A204.1 (cell line): ENCODE measurements at regions not wholly inside any gene's neighbourhood (a gene's known extent, or its start where the extent isn't known, plus 50 kb on each side); places are given as distances from the start of the nearest gene placed in this dataset.

ENCODE experiments used
- FAIRE-seq: peaks from 2 replicates; lab custom pipeline; 2012; peaks lifted over from hg19 to GRCh38; lab: Jason Lieb, UNC

DNA sequence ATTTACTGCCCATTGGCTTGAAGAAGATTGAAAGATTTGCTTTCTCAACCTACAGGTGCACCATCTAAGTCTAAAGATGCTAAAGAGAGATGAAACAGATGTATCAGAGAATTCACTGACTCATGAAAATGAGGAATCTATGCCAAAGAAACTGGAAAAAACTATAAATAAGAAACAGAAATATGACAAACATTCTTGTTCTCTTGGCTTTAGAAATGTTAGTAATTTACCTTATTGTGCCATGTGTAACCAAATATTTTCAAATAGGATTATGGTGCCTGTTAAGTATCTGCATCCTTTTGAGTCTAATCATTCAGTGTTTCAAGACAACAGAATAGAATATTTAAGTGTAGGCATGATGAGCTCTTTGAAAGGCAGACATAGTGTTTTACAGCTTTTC is 271.5 kb downstream of the MEX3B start:
- FAIRE-seq: no peak

DNA sequence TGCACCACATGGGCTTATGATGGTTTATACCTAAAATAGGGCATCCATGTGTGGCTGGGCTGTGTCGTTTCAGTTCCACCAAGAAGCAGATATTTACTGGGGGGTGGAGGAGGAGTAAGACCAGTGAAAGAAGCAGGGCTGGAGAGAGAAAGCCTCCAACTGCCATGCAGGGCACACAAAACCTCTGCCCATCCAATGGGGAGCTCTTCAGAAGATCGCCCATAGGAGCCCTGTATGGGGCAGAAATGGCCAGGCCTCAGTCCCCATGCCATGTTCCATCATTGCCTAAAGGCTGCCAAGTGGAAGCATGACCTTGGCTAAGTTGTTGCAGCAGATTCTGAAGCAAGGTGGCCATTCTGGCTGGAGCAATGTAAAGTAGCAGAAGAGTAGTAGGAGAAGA is 277.0 kb downstream of the MEX3B start:
- no peak for FAIRE-seq

DNA sequence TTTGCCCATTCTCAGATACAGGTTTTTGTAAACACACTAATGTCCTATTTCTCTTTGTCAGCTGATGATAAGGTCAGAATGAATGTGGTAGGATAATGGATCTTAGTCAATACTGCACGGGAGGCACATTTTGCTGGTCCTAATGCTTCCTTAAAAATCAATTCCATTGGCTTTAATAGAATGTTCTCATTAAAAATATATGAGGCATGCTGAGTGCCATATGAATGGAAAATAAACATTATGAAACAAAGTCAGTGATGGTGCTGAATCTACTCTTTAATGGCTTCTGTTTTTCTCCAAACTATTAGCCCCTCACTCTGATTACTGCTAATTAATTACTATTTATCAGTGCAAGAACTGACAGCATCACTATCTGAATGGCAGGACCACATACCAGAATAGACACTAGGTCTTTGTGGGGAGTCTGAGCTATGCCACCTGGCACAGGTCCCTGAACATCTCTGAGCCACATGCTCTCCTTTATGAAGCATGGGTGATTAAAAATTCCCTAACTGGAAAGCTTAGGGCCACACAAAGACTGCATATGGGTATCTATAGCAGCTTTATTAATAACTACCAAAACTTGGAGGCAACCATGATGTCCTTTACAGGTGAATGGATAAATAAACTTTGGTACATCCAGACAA is 278.9 kb downstream of the MEX3B start:
- FAIRE-seq: no peak

DNA sequence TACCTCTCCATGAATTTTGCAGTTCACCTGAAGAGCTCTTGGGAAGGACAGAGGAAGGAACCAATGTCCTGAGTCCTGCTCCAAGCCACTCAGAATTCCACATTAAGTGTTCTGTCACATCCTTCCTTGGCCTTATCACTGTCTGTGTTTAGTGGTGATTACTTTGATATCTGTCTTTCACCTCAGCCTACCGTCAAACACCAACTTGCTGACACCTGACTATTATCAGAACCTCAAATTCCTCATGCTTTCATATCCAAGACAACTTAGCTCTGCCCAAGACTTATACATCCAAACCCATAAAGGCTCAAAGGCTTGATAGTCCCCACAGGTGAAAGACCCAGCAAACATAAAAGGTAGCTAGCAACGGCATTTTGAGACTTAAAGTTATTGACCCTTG is 280.0 kb downstream of the MEX3B start:
- FAIRE-seq: no peak

DNA sequence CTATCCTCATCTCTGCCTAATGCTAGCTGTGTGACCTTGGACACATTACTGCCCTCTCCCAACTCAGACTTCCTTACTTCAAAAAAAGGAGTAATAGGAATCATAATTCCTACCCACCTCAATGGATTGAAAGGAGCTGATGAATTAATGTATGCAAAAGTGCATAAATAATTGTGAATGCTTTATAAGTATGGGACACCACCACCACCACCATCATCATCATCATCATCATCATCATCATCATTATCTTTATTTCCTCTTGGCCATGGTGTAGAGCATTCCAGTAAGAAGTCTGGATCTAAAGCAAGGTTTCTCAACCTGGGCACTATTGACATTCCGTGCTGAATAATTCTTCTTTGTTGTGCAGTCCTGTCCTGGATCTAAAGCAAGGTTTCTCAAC is 282.5 kb downstream of the MEX3B start:
- FAIRE-seq: no peak

DNA sequence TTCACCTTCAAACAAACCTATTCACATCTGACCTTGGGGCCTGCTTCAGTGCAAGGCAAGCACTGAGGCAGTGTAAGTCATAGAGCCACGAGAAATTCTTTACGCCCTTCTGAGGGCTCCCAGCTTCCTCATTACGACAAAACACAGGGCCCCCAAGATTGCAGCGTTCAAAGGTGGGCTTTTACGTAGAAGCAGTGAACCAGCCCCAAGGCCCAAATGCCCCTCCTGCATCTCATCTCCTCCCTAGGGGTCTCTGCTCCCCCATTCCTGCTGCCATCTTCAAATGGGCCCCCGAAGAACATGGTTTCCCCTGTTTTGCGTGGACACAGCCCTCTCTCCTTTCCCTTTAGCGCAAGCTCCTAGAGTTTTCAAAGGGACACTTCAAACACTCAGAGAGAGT is 285.1 kb downstream of the MEX3B start:
- FAIRE-seq: no peak

DNA sequence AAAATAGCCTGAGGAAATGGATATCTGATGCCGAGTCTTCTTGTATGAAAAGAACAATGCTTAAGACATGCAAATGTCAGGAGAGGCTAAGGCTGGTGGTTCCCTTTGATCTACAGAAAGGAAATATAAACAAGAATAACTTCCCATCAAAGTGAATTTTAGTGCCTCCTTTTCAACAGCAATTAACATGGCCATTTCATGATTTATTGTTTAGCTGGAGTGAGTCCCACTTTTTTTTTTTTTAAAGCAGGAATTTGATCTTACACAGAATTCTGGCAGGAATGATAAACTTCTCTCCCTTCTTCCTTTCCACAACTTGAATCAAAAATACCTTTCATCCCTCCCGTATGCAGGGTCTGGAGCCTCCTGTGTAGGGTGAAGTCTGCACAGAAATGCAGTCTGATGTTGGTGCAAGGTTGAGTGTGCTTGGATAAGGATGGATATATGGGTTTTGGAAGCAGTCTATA is 287.0 kb downstream of the MEX3B start:
- no peak for FAIRE-seq

DNA sequence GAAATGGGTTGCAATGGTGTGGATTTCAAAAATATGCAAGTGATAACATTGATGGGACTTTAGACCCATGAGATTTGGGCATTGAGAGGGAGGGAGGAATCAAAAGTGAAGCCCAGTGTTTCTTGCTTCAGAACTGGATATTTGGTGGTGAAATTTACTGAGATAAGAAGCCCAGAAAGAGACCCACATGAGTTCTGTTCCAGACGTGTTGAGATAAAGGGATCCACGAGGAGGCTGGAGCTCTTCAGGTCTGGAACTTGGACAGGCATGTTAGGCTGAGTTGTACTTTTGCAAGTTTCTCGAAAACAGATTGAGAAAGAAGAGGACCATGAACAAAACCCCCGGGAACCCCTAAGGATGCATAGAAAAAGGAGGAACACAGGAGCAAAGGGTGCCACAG is 290.2 kb downstream of the MEX3B start:
- no peak for FAIRE-seq

DNA sequence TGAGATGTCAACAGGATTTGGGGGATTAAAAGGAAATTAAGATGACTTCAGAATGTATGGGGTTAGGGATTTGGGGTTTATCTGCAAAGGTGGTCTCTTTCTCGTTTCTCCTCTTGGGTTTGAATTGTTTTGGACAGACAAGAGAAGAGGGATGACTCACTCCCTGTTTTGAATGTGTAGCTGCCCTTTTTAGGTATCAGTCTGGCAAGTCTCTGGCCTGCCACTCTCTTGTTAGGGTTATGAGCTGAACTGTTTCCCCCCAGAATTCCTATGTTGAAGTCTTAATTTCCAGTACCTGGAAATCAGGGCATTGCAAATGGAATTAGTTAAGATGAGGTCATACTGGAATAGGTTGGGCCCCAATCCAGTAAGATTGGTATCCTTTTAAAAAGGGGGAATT is 291.7 kb downstream of the MEX3B start:
- FAIRE-seq: no peak

DNA sequence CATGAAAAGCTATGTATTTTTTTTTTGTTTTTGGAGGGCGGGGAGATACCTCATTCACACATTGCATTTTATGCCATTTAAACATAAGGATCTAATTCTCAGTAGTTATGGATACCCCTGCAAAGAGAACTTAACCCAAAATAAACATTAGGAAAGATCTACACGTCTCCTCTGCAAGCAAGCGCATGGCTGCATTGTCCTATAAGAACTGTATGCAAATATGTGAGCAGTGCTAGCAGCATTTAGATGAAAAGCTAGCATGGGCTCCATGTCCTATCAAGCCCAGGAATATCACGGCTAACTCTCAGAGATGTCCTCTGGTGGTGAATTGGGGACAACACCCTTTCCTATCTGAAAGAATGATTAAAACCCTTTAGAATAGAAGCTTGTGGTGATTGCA is 292.8 kb downstream of the MEX3B start:
- no peak for FAIRE-seq

DNA sequence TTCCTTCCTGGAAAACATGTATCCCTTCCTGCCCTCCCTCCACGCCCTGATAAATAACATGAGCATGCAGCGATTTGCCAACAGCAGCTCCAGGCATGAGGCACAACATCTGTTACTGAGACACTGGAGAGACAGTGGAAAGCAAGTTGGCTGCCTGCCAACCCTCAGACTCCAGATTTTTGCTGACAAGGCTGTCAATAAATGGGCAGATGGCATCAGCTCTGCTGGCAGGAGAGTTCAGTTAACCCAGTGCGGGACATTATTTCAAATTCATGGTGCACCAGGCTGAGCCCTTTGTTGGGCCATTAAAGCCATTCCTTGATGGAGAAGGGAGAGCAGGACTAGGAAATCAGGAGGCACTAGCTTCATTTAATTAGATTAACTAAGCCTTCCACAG is 293.3 kb downstream of the MEX3B start:
- FAIRE-seq: no peak

DNA sequence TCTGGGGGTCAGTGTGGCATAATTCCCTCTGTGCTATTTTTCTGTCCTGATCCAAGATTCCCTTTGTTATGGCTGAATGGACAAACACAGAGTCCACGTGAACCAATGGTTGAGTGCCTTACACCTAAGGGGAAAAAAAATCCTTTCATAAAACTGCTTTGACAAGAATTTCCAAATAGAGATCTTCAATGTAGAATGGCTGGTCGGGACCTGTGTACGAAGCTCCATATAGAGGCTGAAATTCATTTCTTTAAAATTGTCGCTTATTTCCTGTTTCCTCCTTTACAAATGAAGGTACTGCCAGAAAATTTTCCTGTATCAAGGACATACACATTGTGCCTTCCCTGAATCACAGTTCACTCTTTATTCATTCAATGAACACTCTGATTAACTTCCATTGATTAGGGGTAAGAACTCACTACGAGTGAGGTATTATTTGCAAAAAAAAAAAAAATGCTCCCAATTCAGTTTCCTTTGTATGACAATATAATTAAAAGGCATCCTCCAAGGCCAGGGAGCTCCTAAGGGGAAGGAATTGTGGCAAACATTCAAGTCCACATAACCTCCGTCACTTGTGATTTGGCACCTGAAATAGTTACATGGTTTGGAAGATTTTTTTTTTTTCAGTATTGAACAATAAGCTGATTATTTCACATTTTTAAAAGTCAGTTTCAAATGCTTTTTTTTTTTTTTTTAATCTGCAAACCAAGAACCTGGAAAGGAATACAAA is 293.8 kb downstream of the MEX3B start:
- FAIRE-seq: no peak

DNA sequence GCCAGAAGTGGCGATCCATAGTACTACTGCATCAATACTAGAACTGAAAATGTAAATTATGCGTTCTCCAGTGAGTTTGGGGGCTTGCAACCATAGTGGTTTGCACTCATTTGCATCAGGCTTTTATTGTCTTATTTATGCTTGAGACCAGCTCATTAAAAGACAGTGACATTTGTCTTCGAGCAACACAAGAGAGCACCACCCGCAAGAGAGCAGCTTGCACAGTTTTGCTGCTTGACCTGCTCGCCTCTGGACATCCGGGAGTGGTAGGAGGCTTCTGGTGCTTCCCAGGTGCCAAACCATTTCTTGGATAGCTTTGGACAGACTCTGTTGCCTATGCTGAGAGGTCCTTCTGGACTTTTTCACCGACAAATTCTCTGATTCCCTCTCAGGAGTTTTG is 294.6 kb downstream of the MEX3B start:
- no peak for FAIRE-seq

DNA sequence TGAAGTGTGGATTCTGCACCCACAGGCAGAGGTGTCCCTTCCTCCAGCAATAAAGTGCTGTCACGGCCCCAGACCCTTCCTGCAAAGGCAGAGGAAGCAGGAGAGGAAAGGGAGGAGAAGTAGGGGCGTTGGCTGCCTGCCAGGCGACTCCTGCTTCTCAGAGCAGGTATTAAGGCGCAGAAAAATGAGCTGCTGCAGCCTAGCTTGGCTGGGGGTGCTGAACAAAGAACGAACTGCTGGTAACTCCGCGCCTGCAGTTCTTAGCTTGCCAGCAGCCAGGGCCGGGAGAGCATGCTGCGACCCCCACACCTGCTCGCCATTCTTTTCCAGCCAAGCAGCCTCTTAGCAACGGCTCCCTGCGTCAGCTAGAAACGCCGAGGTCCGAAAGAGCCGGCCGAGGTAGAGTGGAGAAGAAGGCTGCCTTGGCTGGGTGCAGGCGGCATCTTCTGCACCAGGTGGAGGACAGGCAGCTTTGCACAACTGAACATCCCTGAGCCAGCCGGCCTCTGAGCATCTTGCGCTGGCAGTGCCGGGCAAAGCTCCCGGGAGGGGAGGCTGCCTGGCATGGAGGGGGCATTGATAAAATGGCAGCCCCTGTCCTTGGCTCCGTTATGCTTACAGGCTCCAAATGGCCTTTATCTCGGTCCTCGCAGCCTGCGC is 296.0 kb downstream of the MEX3B start:
- FAIRE-seq: no peak

DNA sequence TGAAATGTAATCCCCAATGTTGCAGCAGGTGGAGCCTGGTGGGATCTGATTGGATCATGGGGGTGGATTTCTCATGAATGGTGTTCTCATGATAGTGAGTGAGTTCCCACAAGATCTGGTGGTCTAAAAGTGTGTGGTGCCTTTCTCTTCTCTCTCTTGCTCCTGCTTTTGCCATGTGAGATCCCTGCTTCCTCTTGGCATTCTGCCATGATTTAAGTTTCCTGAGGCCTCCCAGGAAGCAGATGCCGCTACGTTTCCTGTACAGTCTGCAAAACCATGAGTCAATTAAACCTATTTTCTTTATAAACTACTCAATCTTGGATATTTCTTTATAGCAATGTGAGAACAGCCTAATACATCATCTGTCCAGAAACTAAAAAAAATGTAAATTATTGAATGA is 298.3 kb downstream of the MEX3B start:
- no peak for FAIRE-seq

DNA sequence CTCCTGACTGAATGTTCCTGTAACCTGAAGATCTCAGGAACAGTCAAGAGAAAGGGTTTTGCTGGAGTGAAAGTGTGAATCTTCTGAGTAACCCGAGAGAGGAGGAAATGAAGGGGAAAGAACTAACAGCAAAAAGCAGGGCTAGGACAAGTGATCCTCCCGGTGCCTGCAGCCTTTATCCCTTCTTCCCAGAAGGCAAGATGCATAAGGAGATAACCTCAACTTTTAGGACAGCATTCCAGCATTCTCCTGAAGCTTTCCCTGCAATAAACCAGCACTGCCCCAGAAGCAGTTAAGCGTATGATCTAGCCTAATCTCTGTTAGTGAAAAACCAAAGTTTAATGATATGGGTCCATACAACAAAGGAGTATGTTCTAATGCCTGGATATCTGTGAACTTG is 298.8 kb downstream of the MEX3B start:
- no peak for FAIRE-seq

DNA sequence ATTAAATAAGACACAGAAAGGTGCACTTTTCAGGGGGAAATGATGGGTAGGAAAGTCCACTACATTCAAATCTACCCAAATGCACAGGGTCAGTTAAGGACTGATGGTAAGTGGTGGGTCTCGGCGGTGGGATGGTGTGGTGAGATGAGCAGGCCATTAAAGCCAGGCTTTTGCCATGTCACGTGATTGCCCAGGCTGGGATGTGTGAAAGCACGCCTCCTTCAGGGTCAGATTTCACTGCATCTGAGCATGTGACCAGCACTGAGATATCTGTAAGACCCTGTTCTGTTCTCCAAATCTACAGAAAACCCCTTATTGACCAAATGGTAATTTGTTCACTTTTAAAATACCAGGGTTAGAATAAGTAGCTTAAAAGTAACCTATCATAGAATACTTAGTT is 301.5 kb downstream of the MEX3B start:
- no peak for FAIRE-seq

DNA sequence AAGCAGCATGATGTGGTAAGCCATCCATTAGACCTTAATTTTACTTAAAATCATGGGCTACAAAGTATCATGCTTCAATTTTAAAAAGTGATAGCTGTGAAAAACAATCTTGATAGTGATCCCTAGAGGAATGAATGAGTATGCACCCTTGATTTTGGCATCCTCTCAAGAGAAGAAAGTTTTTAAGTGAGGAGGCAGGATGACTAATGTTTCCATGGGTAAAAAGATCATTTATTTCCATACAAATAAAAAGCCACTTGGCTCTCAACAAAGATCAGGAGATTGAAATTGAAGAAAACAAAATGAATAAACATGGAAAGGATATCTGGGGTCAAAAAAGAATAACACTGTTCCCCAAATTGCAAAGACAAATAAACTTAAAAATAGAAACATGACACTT is 305.4 kb downstream of the MEX3B start:
- FAIRE-seq: no peak

DNA sequence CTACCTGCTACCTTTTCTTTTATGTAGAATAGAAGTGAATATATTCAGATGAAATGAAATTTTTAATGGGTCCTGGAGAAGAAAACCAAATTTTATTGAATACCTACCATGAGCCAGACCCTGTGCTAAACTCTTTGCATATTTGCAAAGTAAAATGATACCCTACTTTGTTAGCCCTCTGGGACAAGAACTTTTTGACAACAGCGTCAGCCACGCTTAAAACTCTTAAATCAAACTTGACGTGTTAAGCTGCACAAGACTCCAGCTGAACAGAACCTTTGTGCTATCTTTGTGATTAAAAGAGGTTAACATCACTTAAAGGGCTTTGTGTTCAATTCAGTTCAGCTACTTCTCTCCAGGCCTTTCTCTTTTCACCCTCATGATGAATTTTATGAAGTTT is 316.5 kb downstream of the MEX3B start:
- FAIRE-seq: no peak

DNA sequence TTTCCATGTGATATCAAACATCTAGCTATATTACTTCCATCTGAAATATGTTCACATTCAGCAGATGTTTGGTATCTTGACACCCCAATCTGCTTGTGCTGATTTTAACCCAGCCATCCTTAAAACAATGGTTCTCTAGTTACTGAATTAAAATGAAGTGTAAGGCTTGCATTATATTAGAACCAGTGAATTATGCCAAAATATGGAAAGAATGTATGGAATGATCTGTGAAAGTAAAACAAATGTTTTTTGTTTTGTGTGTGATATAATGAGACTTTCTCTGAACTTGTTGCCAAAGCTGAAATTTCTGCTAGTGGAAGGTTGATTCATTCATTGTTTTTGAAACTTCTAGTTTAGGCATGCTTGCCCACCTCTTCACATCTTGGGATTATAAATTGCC is 317.1 kb downstream of the MEX3B start:
- FAIRE-seq: no peak

DNA sequence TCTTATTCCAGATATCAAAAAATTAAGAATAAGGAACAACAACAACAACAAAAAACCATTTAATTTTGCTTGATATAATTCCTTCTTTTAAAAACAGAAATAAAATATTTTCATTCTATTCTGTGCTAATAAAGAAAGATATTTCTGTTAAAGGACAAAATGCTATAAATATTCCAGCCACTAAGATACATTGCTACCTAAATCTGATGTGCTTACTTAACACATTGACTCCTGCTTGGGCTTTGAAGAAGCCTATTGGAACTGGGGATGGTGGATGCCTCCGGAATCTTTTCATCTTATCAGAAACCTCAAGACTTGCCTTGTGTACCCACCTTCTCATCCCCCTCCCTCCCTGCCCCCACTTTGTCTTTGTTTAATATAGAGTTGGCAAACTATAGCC is 320.2 kb downstream of the MEX3B start:
- no peak for FAIRE-seq

DNA sequence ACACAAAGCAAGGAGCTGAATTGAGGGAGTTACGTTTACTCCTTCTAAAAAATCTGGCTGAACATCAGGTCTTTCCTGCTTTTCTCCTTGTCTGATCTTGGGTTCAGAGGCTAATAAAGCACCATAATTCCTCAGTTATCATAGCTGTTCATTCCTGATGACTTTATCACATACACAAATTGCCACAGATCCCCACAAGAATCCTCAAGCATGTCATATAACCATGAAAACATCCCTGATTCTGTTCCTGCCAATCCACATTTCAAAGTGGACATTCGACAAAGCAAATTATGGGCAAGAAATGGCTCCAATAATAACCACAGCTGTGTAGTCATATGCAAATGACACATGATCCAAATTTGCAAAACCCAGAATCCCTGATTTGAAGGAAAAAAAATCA is 321.3 kb downstream of the MEX3B start:
- FAIRE-seq: no peak

DNA sequence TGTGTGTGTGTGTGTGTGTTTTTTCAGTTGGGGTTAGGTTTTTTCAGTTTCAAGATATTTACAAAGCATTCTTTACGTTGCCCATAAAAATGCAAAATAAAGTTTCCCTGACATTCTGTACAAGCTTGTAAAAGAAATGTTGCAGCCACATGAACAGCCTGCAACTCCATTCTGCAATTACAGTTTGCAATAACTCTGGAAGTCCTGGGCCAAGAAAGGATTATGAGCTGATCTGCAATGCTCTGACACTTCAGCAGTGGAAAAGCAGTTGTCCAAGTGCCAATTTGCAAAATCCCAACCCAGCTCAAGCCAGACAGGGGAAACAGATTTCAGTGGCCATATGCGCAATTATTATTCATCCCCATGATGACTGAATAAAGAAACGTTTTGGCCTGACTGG is 322.1 kb downstream of the MEX3B start:
- FAIRE-seq: no peak

DNA sequence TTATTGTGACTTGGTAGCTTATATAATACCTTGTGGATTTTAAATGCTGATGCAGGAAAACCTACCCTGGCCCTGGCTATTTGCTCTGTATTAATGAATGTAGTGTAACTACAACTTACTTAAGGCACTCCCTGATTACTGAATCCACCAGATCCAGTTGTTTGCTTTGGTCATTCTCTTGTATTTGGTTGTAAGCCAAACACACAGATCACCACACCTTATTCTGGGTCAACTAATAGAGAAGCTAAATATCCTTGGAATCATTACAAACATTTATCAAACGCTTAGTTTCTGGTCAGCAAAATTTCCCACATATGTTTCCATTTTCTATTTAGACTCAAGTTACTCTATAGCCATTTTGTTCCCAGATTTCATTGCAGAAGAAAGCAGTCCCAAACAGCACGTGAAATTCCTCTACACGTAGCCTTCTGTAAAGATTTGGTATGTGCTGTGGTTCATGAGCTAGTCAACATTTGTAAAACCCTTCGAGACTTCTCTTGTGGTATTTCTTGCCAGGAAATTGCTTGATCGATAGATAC is 322.6 kb downstream of the MEX3B start:
- FAIRE-seq: no peak
